ENCODE measurements at regions not wholly inside any gene's neighbourhood (a gene's known extent, or its start where the extent isn't known, plus 50 kb on each side); places are given as distances from the start of the nearest gene placed in this dataset.

DNA sequence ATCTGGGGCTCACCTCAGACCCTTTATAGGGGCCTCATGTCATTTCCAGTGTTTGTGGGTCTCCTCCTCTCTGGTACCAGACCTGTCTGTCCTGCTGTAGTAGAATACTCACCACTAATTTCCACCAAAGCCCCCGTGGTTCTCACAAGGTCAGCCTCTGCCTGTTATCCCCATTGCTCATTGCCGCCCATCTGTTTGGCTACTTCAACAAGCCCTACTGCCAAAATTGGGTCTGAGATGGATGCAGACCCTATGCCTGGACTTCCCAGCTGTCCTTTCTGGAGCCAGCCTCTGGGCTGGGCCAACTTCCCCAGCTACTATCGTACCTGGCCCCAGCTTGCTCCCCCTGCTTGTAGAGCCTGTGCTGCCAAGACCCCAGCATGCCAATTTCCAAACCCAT is 152.1 kb upstream of the ISX start:
- H3K36me3 Mint-ChIP-seq (ENCODE audit: low read depth): no peaks in the 10 kb centered on the region
- H3K9me3 Mint-ChIP-seq: no peaks in the 10 kb centered on the region
- no peak for DNase-seq (ENCODE audit: low spot score)
- no peaks in the 10 kb centered on the region for H3K27me3 Mint-ChIP-seq (ENCODE audit: low read depth)
- no peak overlapping the region for H3K27ac Mint-ChIP-seq
- H3K4me1 Mint-ChIP-seq (ENCODE audit: low read depth): no peaks in the 10 kb centered on the region
- H3K4me3 Mint-ChIP-seq: no peak overlapping the region

- H3K4me3 Mint-ChIP-seq: no peak overlapping the region
- DNase-seq (ENCODE audit: low spot score): no peak
- H3K4me1 Mint-ChIP-seq (ENCODE audit: low read depth): no peaks in the 10 kb centered on the region
- no peaks in the 10 kb centered on the region for H3K9me3 Mint-ChIP-seq
- no peak overlapping the region for H3K27ac Mint-ChIP-seq
- H3K27me3 Mint-ChIP-seq (ENCODE audit: low read depth): no peaks in the 10 kb centered on the region
- no peaks in the 10 kb centered on the region for H3K36me3 Mint-ChIP-seq (ENCODE audit: low read depth)
Measured at GRCh38 chr22:34914846-34915245, 151.1 kb upstream of the ISX start.

DNA sequence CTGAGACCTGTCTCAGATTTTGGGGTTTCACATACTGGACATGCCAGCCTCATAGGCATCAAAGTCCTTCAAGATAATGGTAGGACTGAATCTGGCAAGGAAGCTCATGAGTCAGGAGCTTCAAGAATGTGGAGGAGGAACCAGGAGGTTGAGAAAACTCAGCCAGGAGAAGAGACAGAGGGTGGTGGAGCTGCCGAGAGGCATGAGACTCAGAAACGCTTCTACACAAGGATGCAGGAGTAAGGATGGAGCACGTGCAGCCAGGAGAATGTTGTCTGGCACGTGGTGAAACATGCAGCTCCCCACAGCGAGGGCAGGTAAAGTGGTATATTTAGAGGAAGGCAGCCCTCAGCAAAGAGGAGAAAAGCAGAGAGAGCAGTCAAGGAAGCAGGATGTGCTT is 148.7 kb upstream of the ISX start:
- DNase-seq (ENCODE audit: low spot score): no peak
- Mint-ChIP-seq H3K4me3 (no peak overlapping the region), H3K4me1 (ENCODE audit: low read depth) (no peaks in the 10 kb centered on the region), H3K27ac (no peak overlapping the region), H3K9me3 (no peaks in the 10 kb centered on the region), H3K27me3 (ENCODE audit: low read depth) (no peaks in the 10 kb centered on the region), H3K36me3 (ENCODE audit: low read depth) (no peaks in the 10 kb centered on the region)

DNA sequence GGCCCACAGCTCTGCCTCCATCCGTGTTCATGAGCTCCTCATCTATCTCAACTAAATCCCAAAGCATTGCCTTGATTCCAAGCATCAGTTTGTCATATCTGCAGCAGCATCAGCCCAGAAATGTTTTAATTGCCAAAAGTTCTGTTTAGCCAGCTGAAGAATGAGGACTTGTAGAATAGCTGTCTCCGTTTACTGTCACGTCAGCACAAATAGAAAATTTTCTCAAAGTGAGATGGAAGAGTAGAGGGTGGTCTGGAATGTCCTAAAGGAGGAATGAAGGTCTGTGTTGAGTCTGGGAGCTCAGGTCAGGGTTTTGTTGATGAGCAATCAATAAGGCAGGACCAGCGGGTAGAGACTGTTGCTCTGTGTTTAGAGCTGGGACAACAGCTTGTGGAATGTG is 134.9 kb upstream of the ISX start:
- DNase-seq (ENCODE audit: low spot score): no peak
- Mint-ChIP-seq H3K27me3 (ENCODE audit: low read depth) (no peaks in the 10 kb centered on the region), H3K36me3 (ENCODE audit: low read depth) (no peaks in the 10 kb centered on the region), H3K4me1 (ENCODE audit: low read depth) (no peaks in the 10 kb centered on the region), H3K9me3 (peaks cover 9% of the 10 kb centered on the region), H3K27ac (no peak overlapping the region), H3K4me3 (no peak overlapping the region)

GRCh38 chr22:34934261-34934660 is 131.7 kb upstream of the ISX start:
- H3K27ac Mint-ChIP-seq: no peak overlapping the region
- no peaks in the 10 kb centered on the region for H3K4me1 Mint-ChIP-seq (ENCODE audit: low read depth)
- H3K4me3 Mint-ChIP-seq: no peak overlapping the region
- H3K36me3 Mint-ChIP-seq (ENCODE audit: low read depth): no peaks in the 10 kb centered on the region
- DNase-seq (ENCODE audit: low spot score): no peak
- H3K9me3 Mint-ChIP-seq: peaks cover 7% of the 10 kb centered on the region
- H3K27me3 Mint-ChIP-seq (ENCODE audit: low read depth): no peaks in the 10 kb centered on the region

GRCh38 chr22:34943830-34944229 is 122.1 kb upstream of the ISX start:
- H3K27me3 Mint-ChIP-seq (ENCODE audit: low read depth): no peaks in the 10 kb centered on the region

DNA sequence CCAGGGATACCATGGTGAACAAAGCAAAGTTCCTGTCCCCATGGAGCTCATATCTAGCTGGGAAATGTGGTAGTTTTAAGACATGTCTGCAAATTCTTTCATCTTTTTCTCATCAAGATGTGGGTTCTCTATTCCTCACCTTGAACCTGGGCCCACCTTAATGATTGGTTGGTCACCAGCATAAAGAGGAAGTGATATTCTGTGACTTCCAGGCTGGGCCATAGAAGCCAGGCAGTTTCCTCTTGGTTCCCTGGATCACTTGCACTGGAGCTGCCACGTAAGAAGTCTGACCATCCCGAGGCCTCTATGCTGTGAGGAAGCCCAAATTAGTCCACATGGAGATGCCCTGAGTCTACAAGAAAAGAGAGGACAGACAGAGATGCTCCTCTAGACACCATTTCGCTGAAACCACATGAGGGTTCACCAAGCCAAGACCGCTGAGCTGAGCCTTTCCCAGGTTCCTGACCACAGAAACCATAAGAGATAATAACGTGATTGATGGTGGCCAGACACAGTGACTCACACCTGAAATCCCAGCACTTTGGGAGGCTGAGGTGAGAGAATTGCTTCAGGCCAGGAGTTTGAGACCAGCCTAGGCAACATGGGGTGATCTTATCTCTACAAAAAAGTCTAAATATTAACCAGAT is 119.5 kb upstream of the ISX start:
- Mint-ChIP-seq H3K27me3 (ENCODE audit: low read depth) (no peaks in the 10 kb centered on the region), H3K4me3 (no peak overlapping the region), H3K9me3 (no peaks in the 10 kb centered on the region), H3K4me1 (ENCODE audit: low read depth) (no peaks in the 10 kb centered on the region), H3K36me3 (ENCODE audit: low read depth) (no peaks in the 10 kb centered on the region), H3K27ac (no peak overlapping the region)
- no peak for DNase-seq (ENCODE audit: low spot score)

More at GRCh38 chr22:34943830-34944229, 122.1 kb upstream of the ISX start:
- H3K9me3 Mint-ChIP-seq: peaks cover 10% of the 10 kb centered on the region
- H3K4me1 Mint-ChIP-seq (ENCODE audit: low read depth): no peaks in the 10 kb centered on the region
- no peak overlapping the region for H3K27ac Mint-ChIP-seq
- H3K36me3 Mint-ChIP-seq (ENCODE audit: low read depth): no peaks in the 10 kb centered on the region
- no peak overlapping the region for H3K4me3 Mint-ChIP-seq
- no peak for DNase-seq (ENCODE audit: low spot score)

- H3K36me3 Mint-ChIP-seq (ENCODE audit: low read depth): no peaks in the 10 kb centered on the region
- H3K9me3 Mint-ChIP-seq: no peaks in the 10 kb centered on the region
- H3K4me1 Mint-ChIP-seq (ENCODE audit: low read depth): no peaks in the 10 kb centered on the region
- no peaks in the 10 kb centered on the region for H3K27me3 Mint-ChIP-seq (ENCODE audit: low read depth)
- no peak for DNase-seq (ENCODE audit: low spot score)
- no peak overlapping the region for H3K4me3 Mint-ChIP-seq
- H3K27ac Mint-ChIP-seq: no peak overlapping the region
Measured at GRCh38 chr22:34950489-34950888, 115.5 kb upstream of the ISX start.

GRCh38 chr22:34951212-34951611 is 114.7 kb upstream of the ISX start:
- no peak for DNase-seq (ENCODE audit: low spot score)
- Mint-ChIP-seq H3K4me1 (ENCODE audit: low read depth) (no peaks in the 10 kb centered on the region), H3K27me3 (ENCODE audit: low read depth) (no peaks in the 10 kb centered on the region), H3K9me3 (no peaks in the 10 kb centered on the region), H3K4me3 (no peak overlapping the region), H3K27ac (no peak overlapping the region), H3K36me3 (ENCODE audit: low read depth) (no peaks in the 10 kb centered on the region)

DNA sequence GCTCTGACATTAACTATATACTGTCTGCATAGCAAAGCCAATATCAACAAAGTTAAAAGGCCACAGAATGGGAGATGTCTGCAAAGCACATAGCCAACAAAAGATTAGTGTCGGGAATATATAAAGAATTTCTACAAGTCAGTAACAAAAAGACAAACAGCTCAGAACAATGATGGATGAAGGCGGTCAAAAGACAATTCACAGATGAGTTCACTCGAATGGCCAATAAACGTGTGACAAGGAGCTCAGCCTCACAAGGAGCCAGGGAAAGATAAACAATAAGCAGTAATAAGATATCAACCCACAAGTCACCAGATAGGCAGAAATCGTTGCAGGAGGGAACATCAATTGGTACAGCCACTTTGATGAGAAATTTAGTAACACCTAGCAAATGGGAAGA is 106.0 kb upstream of the ISX start:
- Mint-ChIP-seq H3K36me3 (ENCODE audit: low read depth) (no peaks in the 10 kb centered on the region), H3K27ac (no peak overlapping the region), H3K9me3 (peaks cover 3% of the 10 kb centered on the region), H3K27me3 (ENCODE audit: low read depth) (no peaks in the 10 kb centered on the region), H3K4me3 (no peak overlapping the region), H3K4me1 (ENCODE audit: low read depth) (no peaks in the 10 kb centered on the region)
- no peak for DNase-seq (ENCODE audit: low spot score)

DNA sequence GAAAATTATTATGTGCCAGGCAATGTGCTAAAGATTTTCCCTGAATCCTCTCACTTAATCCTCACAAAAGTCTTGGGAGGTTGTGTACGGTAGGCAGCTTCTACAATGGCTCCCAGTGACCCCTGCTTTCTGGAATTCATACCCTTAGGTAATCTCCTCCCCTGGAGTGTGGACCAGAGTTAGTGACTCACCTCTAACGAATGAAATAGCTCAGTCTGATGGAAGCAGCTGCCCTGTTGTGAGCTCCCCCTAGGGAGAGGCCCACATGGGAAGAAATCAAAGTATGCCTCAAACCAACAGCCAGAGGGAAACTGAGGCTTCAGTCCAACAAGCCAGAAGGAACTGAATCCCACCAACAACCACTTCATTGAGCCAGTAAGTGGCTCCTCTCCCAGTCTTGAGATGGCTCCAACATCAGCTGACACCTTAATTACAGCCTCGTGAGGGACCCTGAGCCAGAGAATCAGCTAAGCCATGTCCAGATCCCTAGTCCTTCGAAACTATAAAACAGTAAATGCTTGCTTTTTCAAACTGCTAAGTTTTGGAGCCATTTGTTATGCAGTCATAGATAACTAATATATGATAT is 98.9 kb upstream of the ISX start:
- no peak overlapping the region for H3K4me3 Mint-ChIP-seq
- no peaks in the 10 kb centered on the region for H3K36me3 Mint-ChIP-seq (ENCODE audit: low read depth)
- H3K27ac Mint-ChIP-seq: no peak overlapping the region
- H3K4me1 Mint-ChIP-seq (ENCODE audit: low read depth): no peaks in the 10 kb centered on the region
- no peaks in the 10 kb centered on the region for H3K27me3 Mint-ChIP-seq (ENCODE audit: low read depth)
- no peak for DNase-seq (ENCODE audit: low spot score)
- no peaks in the 10 kb centered on the region for H3K9me3 Mint-ChIP-seq

- H3K4me3 Mint-ChIP-seq: no peak overlapping the region
- H3K27ac Mint-ChIP-seq: no peak overlapping the region
- no peaks in the 10 kb centered on the region for H3K9me3 Mint-ChIP-seq
- no peaks in the 10 kb centered on the region for H3K36me3 Mint-ChIP-seq (ENCODE audit: low read depth)
- no peaks in the 10 kb centered on the region for H3K27me3 Mint-ChIP-seq (ENCODE audit: low read depth)
- no peaks in the 10 kb centered on the region for H3K4me1 Mint-ChIP-seq (ENCODE audit: low read depth)
- DNase-seq (ENCODE audit: low spot score): no peak
Measured at GRCh38 chr22:34969001-34969790, 96.8 kb upstream of the ISX start.

- Mint-ChIP-seq H3K9me3 (peaks cover 12% of the 10 kb centered on the region), H3K4me1 (ENCODE audit: low read depth) (no peaks in the 10 kb centered on the region), H3K36me3 (ENCODE audit: low read depth) (no peaks in the 10 kb centered on the region), H3K4me3 (no peak overlapping the region), H3K27me3 (ENCODE audit: low read depth) (no peaks in the 10 kb centered on the region), H3K27ac (no peak overlapping the region)
- DNase-seq (ENCODE audit: low spot score): no peak
Measured at GRCh38 chr22:34971456-34971855, 94.5 kb upstream of the ISX start.

- DNase-seq (ENCODE audit: low spot score): no peak
- no peaks in the 10 kb centered on the region for H3K4me1 Mint-ChIP-seq (ENCODE audit: low read depth)
- H3K27ac Mint-ChIP-seq: no peak overlapping the region
- H3K36me3 Mint-ChIP-seq (ENCODE audit: low read depth): no peaks in the 10 kb centered on the region
- no peaks in the 10 kb centered on the region for H3K27me3 Mint-ChIP-seq (ENCODE audit: low read depth)
- no peak overlapping the region for H3K4me3 Mint-ChIP-seq
- peaks cover 14% of the 10 kb centered on the region for H3K9me3 Mint-ChIP-seq
Measured at GRCh38 chr22:34972191-34972897, 93.6 kb upstream of the ISX start.

Measured in T-helper 2 cell treated with Interferon-gamma antibody and Interleukin-4, amounts not matched to agents 5 μg/mL and 100 μg/mL, for 36 hours (primary cell).